A172 (cell line): ENCODE measurements at regions not wholly inside any gene's neighbourhood (a gene's known extent, or its start where the extent isn't known, plus 50 kb on each side); places are given as distances from the start of the nearest gene placed in this dataset.
A peak's percentile ranks its signal among the peaks of the same experiment; 100 is the strongest.
"Not testable (repeated sequence)": the region's sequence is repeated elsewhere in the genome, so short reads cannot be mapped to it uniquely, and the experiment has no call there.

Experiments used
- DNase-seq: peaks from one replicate; pipeline ENCODE4 v3.0.0-alpha.2; 2015; ENCODE audit warnings: low spot score

DNA sequence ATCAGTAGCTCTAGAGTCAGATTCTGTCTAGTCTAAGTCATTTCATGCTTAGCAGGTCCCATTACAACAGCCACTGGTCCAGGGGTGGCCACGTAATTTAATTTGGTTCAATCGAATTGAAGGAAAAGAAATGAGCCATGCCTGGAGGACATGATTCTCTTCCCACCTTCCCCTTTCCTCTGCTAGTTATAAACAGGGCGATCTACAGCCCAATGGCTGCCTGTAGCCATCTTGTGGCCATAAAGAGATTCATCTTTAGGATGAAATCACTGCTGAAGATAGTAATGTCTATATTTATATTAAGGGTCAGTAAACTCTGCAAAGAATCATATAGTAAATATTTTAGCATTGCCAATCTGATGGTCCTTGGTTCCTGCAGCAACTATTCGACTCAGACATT, 107.4 kb downstream of the SPDYE17 start:
- peak; percentile 7 for DNase-seq

GRCh38 chr7:76918619-76919018, 113.5 kb downstream of the SPDYE17 start:
- not testable (repeated sequence) for DNase-seq

DNA sequence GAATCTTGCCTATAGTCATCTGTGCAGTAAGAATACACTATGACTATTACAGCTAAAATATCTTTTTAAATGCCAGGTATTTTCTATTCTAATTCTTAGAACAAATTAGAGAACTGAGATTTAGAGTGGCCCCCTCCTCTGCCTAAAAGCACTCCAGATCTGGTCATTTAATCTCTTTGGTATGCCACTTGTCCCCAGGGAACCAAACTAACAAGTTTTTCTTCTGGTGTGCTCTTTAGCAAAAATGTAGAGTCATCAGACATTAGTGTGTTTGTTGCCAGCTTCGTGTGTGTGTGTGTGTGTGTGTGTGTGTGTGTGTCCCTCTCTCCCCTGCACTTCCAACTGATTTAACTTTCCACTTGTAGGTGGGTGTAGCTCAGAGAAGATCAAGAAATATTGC, 117.8 kb downstream of the SPDYE17 start:
- DNase-seq = not testable (repeated sequence)

DNA sequence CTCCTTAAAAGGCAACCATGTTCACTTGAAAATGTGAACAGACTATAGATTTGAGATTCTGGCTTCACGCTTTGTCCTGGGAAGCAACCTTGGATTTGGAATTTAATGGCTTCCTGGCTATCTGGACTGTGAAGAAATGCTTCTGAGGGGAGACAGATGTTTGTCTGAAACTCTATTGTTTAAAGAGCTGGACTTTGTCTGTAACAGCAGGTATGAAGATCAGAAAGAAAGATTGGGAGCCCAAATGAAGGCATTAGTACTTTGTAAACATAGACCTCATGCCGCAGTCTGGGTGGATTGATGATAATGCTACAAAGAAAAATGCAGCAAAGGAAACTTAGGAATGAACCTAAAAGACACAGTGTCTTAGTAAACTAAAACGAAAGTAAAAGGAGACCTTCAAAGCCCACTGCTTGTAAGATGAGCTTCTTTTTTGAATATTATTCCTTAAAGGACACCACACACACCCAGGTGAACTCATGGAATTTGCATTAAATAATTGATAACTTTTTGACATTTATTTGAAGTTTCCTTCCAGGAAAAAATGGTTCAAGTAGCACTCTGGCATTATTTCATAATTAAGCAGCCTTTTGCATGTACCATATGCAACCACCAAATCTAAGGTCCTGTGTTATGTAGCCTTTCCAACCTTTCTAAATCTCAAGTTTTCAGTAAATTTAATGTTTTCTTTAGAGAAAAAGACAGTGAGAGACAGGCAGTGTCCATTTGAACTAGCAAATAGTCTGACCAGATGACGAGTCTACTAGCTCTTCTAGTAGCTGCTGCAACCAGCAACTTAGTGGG, 119.9 kb downstream of the SPDYE17 start:
- DNase-seq = not testable (repeated sequence)

GRCh38 chr7:76904688-76905087, 127.5 kb downstream of the SPDYE17 start:
- not testable (repeated sequence) for DNase-seq

DNA sequence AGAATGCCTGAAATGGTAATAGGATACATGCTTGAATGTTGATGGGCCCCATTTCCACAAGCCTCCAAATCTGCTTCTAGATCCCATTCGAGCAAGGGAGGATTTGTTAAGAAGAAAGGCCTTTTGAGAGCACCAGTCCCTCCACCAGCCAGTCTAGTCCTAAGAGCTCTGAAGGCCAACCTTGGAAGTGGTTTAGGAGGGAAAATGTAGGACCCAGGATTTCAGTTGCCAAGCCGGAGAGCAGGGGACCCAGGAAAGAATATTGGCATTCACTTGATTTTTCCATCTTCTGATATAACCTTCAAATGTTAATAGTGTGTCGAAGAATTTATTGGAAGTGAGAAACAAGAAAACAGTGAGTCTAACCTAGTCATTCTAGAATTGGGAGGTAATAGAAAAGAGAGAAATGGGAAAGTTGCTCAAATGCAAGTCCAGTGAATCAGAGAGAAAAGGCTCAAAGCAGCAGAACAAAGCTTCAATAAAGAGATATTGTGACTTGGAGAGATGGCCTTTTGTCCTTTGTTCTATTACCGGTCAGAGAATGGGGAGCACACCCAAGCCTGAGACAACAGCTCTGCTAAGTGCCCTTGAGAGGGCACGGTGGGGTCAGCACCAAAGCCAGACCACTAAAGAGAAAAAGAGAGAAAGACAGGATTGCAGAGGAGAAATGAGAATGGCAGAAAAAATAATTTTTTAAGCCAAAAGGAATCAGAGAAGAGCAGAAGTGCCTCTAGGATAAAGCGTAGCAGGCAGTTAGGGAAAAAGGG, 130.0 kb downstream of the SPDYE17 start:
- not testable (repeated sequence) for DNase-seq

DNA sequence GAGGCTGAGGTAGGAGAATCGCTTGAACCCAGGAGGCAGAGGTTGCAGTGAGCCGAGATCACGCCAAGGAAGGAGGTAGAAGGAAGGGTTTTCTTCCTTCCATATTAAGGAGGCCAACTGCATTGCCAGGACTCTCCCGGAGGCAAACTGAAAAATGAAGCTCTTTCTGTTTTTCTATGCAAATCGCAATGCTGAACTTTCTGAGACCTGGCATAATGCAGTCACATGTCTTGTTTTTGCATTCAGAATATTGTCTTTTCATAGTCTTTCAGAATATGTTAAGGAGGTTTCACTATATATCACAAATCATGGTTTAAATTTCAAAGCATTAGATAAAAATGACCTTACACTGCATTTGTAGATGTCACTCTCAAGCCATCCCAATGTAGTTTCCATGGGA, 133.4 kb downstream of the SPDYE17 start:
- DNase-seq = not testable (repeated sequence)

DNA sequence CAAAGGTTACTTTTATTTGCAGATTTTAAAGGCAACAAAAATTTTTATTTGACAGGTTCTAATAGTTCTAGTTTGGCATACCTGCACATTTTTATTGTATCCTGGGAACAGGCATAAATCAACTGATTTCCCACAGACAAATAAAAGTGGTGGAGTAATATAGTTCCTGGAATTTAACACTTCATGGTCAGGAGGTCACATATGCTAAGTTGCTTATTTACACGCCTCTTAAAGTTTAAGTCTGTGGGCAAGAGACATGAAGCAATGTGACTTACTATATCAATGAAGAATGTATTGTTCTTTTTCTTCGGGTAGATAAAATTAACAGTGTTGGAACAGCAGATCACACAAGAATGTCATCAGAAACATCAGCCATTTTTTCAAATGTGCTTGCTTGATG, 135.2 kb downstream of the SPDYE17 start:
- not testable (repeated sequence) for DNase-seq

- DNase-seq = not testable (repeated sequence)
These were observed 136.5 kb downstream of the SPDYE17 start for GRCh38 chr7:76895696-76896095.

DNA sequence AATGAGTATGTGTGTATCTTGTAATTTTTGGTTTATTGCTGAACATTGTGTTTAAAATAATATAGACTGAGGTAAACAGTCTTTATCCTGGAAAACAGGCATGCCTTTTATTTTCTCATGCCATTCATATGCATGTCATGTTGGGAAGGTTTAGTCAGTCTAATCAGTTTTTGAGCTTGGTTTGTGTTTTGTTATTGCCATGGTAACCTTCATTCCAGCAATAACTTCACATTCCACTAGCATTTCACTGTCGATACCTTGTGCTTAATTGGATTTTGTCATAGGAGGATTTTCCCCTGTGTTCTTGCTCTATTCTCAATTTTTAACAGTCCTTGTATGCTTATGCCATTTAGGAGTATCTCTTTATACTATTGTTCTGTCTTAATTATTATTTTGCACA, 140.4 kb downstream of the SPDYE17 start:
- DNase-seq = peak; percentile 5

DNA sequence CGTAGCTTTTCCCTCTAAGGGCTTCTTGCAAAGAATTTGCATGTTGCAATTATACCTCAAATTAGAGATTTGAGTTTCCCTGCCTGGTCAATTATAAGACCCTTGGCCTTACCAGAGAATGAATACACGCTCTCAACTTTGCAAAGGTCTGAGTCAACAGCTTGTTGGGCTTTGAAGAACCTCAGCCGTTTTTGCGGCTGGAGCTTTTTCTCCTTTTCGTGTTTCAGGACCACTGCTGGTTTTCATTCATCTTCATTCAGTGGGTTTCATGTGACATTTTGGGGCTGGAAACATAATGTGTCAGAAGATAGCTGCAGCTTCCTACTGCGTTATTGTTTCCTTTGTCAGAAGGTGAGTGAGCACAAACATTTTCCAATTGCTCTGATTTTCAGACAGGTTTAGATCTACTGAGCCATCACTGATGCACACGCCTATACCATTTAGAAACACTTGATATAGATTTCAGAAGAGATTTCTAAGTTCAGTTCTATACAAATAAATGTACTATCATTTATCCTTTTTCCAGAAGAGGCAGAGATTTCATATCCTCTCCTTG, 152.3 kb downstream of the SPDYE17 start:
- DNase-seq = not testable (repeated sequence)

- DNase-seq = not testable (repeated sequence)
These were observed 156.4 kb downstream of the SPDYE17 start for GRCh38 chr7:76875760-76876159.

DNA sequence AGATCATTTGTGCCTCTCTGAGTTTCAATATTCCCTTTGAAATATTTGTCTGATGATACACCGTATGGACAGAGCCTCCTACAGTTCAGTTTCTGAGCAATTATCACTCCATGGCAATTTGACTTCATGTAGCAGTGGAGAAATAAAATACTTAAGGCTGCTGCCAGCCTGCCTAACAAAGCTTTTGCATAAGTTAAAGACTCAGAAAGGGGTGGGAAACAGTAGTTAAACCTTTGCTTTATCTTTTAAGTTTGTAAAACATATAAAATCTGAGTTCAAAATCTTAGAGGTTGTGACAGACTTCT, 161.7 kb downstream of the SPDYE17 start:
- not testable (repeated sequence) for DNase-seq

DNA sequence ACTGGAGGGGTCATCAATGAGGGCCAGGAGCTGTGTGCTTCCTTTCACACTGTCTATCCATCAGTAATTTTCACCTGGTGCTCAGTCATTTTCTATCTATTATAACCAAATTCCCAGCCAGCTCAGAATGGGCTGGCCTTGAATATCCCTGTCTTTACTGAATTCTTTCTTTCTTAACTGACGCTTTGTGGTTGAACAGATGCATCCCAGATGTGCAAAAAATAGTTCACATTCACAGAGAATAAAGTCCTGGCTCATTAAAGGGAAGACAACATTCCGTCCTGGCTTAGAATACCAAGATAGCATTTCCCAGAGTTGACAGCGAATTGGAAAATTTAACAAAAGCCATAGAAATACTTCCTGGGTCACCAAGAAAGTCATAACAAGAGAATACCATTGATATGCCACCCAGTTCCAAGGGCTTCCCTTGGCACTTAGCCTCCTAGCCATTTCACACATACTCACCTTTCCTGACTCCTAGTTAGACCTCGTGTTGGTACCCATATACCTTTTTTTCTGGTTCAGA, 164.7 kb downstream of the SPDYE17 start:
- not testable (repeated sequence) for DNase-seq

DNA sequence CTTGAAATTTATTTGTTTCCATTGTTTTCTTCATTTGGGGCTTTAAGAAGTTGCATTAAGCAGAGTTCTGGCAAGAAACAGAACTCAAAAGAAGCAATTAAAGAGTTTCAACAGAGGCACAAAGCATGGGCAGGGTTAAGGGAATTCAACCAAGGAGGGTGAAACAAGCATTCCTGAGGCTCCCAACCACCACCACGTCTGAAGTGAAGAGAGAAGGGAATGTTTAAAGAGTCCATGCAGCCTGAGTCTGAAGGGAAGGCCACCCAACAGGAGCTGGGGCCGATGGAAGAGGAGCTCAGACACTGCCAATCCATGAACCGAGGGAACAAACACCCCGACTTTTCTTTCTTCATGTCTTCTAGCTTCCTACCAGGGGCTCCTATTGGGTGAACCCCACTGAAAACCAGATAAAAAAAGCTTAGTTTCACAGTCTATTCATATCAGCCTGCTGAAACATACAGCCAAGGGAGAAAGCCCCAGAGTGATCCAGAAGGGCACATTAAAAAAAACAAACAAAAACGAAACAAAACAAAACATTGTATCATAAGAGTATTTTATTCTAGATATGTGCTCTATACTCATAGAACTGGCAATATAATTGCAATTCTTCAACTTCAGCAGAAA, 168.9 kb downstream of the SPDYE17 start:
- DNase-seq = not testable (repeated sequence)

GRCh38 chr7:76862241-76862640, 169.9 kb downstream of the SPDYE17 start:
- DNase-seq = not testable (repeated sequence)

DNA sequence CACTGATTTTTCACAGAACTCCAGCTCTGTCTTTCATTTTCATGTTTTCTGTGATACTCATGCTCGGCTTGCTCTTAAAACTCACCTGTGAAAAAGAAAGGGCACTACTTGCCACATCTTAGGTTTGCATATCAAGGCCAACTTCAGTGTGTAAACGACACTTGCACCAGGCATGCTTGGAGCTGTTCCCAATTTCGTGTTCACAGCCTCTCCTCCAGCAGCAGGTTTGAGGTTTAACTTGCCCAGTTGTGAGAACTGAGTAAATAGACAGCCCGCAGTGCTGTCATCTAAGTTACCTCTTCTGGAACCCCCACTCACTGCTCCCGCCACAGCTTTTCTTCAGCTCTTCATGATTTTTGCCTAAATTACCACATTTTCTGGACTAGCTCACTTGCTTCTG, 172.2 kb downstream of the SPDYE17 start:
- not testable (repeated sequence) for DNase-seq

GRCh38 chr7:76854631-76855030, 177.5 kb downstream of the SPDYE17 start:
- not testable (repeated sequence) for DNase-seq

GRCh38 chr7:76852787-76853584, 179.2 kb downstream of the SPDYE17 start:
- peak; percentile 4 for DNase-seq

DNA sequence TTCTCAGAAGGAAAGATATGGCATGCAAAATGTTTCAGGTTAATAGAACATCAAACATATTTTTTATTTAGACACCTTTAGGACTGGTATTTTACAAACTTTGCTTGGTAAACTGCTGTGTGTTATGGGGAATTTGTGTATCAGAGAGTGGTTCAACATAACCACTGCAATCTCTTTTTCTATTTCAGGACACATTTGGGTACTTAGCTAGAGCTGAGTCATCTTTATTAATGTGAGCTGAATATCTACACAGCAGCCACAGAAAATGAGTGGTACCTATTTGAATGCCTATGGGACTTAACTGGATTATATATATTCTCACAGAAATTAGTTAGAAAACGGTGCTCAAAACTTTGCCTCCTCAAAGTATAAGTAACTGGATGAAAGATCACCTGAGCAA, 179.8 kb downstream of the SPDYE17 start:
- DNase-seq = not testable (repeated sequence)

DNA sequence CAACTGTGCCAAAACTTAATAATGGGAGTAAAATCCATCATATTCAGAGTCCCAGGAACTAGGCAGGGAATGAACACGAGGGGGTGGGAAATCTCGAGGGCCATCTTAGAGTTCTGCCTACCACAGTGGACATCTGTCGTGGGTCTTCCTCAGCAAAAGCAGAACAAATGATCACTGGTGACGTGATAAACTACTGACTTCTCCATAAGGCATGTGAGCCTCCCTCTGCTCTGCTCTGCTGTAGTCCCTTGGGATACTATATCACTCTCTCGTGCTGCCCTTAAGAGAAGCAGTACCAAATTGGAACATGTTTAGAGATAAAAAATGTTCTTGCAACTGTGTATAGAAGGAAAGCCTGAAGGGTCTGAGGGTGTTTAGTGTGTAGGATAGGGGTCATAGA, 180.5 kb downstream of the SPDYE17 start:
- DNase-seq = not testable (repeated sequence)
